HAP-1 (cell line): ENCODE measurements at regions not wholly inside any gene's neighbourhood (a gene's known extent, or its start where the extent isn't known, plus 50 kb on each side); places are given as distances from the start of the nearest gene placed in this dataset.
"Not testable (repeated sequence)": the region's sequence is repeated elsewhere in the genome, so short reads cannot be mapped to it uniquely, and the experiment has no call there.

ENCODE experiments used
- DNase-seq, 2 experiments: peaks; one replicate each; pipeline ENCODE4 v3.0.0-alpha.2; 2016 to 2020; ENCODE audit warnings: low spot score in 2 of 2
- H3K27me3 ChIP-seq: fragments of 250-450 bp; sonication (Bioruptor Pico); 2 replicates; pipeline ENCODE4 v1.5.1; 2020; ENCODE audit warnings: low read depth, mild to moderate bottlenecking, moderate library complexity
- H3K36me3 ChIP-seq: fragments of 250-450 bp; sonication (Bioruptor Pico); replicated peaks from 2 replicates; pipeline ENCODE4 v1.5.1; 2020; ENCODE audit warnings: mild to moderate bottlenecking
- H3K4me1 ChIP-seq: fragments of 250-450 bp; sonication (Bioruptor Pico); 2 replicates; pipeline ENCODE4 v1.5.1; 2020; ENCODE audit warnings: mild to moderate bottlenecking
- H3K4me3 ChIP-seq: fragments of 250-450 bp; sonication (Bioruptor Pico); 2 replicates; pipeline ENCODE4 v1.5.1; 2020; ENCODE audit warnings: mild to moderate bottlenecking, moderate library complexity
- H3K9me3 ChIP-seq: fragments of 250-450 bp; sonication (Bioruptor Pico); 2 replicates; pipeline ENCODE4 v1.5.1; 2020; ENCODE audit warnings: mild to moderate bottlenecking, moderate library complexity
- in situ Hi-C: fragments of 300-500 bp; cut with MboI; formaldehyde crosslinking; loops from 3 replicates; pipeline ENCODE4 v1.14.3; 2020; ENCODE audit warnings: low sequenced_read_pairs, inconsistent platforms, mixed read lengths

DNA sequence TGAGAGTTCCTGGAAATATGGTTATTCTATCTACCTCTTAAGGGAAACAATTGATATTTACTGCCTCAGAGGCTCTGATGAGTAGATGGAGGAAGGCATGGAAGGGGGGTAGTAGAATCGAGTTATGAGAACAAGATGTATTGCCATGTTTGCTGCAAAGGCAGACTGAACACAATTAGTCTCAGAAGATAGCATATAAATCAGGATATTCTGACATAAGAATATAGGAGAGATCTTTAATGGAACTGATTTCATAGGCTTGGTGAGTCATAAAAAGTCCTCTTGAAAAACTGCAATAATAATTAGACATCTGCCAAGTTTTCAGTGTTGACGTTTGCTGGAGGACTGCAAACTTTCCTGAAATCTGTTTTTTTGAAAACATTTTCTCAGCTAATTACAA is 636.1 kb downstream of the TMTC2 start:
- in situ Hi-C loops = no loop called here
- H3K9me3 ChIP-seq = no peaks in the 10 kb centered on the region
- no peaks in the 10 kb centered on the region for H3K36me3 ChIP-seq
- DNase-seq = no peak
- no peaks in the 10 kb centered on the region for H3K27me3 ChIP-seq
- no peak overlapping the region for H3K4me3 ChIP-seq
- H3K4me1 ChIP-seq = no peaks in the 10 kb centered on the region

DNA sequence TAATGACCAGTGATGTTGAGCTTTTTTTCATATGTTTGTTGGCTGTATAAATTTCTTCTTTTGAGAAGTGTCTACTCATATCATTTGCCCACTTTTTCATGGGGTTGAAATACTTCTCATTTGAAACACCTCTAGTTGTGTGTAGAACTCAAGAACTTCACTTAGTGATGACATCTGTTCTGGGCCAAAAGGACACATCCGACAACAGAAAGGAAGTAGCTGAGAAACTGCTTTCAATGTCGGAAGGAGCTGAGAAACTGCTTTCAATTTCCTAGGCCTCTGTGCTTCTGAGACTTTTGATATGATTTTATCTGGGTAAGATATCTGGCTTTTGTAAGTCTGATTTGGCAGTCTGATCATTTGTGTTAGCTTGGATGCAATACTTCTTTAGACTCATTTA is 635.3 kb downstream of the TMTC2 start:
- no peak for DNase-seq
- no peak overlapping the region for H3K4me3 ChIP-seq
- no peaks in the 10 kb centered on the region for H3K9me3 ChIP-seq
- no peaks in the 10 kb centered on the region for H3K36me3 ChIP-seq
- in situ Hi-C loops = no loop called here
- no peaks in the 10 kb centered on the region for H3K4me1 ChIP-seq
- H3K27me3 ChIP-seq = no peaks in the 10 kb centered on the region

DNA sequence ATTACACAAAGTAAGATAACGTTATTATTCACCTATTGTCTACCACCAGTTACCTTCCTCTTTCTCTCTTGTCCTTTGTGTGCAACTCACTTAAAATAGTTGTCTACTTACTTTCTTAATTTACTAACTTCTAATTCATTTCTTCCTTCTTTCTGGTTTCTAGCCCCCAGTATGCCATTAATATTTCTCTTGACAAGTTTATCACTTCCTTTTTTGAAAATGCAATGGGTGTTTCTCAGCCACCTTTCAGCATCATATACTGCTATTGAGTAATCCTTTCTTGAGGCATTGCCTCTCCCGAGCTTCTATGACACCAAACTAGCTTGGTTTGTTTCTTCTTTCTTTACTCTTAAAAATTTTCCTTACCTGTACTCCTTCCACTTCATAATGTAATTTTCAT is 633.6 kb downstream of the TMTC2 start:
- H3K4me1 ChIP-seq = no peaks in the 10 kb centered on the region
- no peaks in the 10 kb centered on the region for H3K36me3 ChIP-seq
- in situ Hi-C loops = no loop called here
- H3K9me3 ChIP-seq = no peaks in the 10 kb centered on the region
- no peaks in the 10 kb centered on the region for H3K27me3 ChIP-seq
- no peak for DNase-seq
- no peak overlapping the region for H3K4me3 ChIP-seq

DNA sequence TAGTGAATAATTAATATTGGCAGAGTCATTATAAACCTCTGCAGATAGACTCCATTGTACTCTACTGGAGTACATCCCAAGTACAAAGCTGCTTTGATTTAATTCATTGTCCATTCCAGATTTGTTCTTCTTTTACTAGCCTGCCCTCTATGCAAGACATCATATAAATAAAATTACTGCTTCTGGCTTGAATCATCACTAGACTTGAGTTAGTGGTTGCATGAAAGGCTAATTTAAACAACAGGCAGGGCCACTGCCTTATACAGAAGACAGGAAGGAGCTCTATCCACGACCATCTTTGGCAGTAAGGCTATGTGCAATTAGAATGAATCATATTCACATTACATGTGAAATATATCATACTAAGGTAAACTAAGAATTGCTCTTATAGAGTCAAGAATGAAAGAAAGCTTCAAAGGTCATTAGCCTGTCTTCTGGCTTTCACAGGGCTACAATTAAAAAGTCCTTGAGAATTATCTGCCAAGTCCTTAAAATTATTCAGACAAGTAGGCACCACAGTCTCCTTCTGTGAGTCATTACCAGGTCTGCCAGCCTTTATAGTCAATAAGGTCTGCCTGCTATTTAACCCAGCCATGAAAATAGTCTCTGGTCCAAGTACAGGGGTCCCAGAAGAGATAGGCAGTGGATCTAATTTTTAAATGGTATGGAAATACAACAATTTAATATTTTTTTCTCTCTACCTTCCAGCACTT is 631.8 kb downstream of the TMTC2 start:
- no peaks in the 10 kb centered on the region for H3K27me3 ChIP-seq
- no peak overlapping the region for H3K4me3 ChIP-seq
- H3K4me1 ChIP-seq = no peaks in the 10 kb centered on the region
- H3K36me3 ChIP-seq = no peaks in the 10 kb centered on the region
- DNase-seq = no peak
- H3K9me3 ChIP-seq = no peaks in the 10 kb centered on the region
- in situ Hi-C loops = no loop called here

DNA sequence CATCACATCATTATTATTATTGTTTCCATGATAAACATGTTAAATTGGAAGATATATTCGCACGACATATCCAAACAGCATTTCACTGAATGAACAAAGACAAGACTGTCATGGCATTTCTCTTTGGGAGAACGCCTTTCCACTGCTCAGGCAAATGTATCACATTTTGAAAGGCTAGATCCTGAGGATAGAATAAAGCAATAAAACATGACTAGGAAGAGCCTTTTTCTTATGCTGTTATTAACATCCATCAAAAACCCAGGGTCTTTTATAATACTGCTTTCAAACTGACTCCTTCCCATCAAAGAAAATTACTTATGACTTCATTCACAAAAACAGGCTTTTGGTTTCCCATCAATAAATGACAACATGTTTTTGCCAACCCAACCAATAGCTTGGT is 630.9 kb downstream of the TMTC2 start:
- DNase-seq = no peak

DNA sequence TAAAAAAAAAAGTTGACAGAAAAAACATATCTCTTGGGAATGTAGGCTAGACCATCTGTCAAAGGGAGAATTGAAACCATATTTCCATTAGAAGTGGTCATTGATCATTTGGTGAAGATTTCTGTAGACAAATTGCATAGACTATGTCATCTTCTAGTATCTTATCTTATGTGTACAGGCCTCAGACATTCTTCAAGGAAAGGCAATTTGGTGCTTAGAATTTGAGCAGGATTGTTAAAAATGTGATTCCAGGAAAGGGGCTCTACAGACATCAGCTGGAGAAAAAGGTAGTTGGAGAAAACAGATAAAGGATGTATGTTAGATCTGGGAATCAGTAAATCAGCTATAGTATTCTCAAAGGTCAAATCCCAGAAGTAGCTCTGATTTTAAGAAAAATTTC is 627.1 kb downstream of the TMTC2 start:
- in situ Hi-C loops = no loop called here
- Histone ChIP-seq H3K27me3 (no peaks in the 10 kb centered on the region), H3K4me3 (no peak overlapping the region), H3K36me3 (no peaks in the 10 kb centered on the region), H3K9me3 (no peaks in the 10 kb centered on the region), H3K4me1 (no peaks in the 10 kb centered on the region)
- DNase-seq = no peak

More for the DNA sequence above, 630.9 kb downstream of the TMTC2 start:
- H3K4me1 ChIP-seq = no peaks in the 10 kb centered on the region
- H3K36me3 ChIP-seq = no peaks in the 10 kb centered on the region
- in situ Hi-C loops = no loop called here
- H3K4me3 ChIP-seq = no peak overlapping the region
- no peaks in the 10 kb centered on the region for H3K9me3 ChIP-seq
- no peaks in the 10 kb centered on the region for H3K27me3 ChIP-seq

DNA sequence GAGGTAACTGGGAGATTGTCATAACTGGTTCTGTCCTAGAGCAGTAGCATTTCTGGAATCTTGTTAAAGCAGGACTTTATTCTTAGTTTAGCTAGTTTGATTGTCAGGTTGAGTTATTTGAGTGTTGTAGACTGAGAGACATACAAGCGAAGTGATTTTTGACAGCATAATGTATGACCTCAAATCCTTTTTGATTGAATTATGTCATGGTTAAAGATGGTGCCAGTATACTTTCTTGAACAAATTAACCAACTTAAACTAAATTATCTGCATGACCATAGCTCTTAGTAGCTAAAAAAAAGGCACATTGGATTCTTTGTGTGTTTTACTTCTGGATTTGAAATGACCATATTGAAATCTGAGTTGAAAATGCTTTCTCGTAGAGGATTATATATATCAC is 626.6 kb downstream of the TMTC2 start:
- Histone ChIP-seq H3K27me3 (no peaks in the 10 kb centered on the region), H3K36me3 (no peaks in the 10 kb centered on the region), H3K4me3 (no peak overlapping the region), H3K9me3 (no peaks in the 10 kb centered on the region), H3K4me1 (no peaks in the 10 kb centered on the region)
- no peak for DNase-seq
- in situ Hi-C loops = no loop called here

DNA sequence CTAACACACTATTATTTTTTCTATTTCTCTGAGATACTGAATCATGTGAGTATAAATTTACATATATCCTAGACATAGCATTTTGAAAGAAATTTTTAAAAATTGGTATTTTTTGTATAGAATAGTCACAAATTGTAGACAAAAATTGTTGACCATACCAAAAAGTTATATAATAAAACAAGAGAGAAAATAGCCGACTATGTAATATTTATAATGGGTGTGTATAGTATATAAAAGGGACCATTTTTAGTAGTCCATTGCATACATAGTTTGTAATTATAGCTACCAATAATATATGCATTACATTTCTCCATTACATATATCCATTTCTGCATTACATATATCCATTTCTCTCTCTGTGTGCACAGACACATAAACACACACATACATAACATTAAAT is 590.2 kb downstream of the TMTC2 start:
- in situ Hi-C loops = no loop called here
- DNase-seq = no peak

DNA sequence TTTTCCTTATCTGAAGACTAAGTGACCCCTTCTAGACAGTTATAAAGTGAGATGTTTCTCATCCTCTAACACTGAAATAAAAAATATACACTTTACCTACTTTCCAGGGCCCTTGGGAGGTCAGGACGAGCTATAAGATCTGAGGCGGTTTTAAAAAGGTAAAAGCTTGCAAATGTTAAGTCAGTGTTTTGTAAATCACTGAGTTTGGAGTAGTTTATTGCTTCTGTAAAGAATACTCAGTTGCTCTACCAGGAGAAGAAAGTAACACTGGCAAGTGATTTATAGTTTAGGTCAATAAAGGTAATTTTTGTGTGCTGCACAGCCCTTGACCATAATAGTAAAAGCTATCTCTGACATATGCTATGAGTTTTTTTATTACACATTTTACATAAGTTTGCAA is 584.5 kb downstream of the TMTC2 start:
- no peak overlapping the region for H3K4me3 ChIP-seq
- no peaks in the 10 kb centered on the region for H3K9me3 ChIP-seq
- in situ Hi-C loops = no loop called here
- no peaks in the 10 kb centered on the region for H3K4me1 ChIP-seq
- H3K36me3 ChIP-seq = no peaks in the 10 kb centered on the region
- DNase-seq = no peak
- H3K27me3 ChIP-seq = no peaks in the 10 kb centered on the region

More for the DNA sequence above, 590.2 kb downstream of the TMTC2 start:
- Histone ChIP-seq H3K36me3 (no peaks in the 10 kb centered on the region), H3K9me3 (no peaks in the 10 kb centered on the region), H3K4me3 (no peak overlapping the region), H3K27me3 (no peaks in the 10 kb centered on the region), H3K4me1 (no peaks in the 10 kb centered on the region)

DNA sequence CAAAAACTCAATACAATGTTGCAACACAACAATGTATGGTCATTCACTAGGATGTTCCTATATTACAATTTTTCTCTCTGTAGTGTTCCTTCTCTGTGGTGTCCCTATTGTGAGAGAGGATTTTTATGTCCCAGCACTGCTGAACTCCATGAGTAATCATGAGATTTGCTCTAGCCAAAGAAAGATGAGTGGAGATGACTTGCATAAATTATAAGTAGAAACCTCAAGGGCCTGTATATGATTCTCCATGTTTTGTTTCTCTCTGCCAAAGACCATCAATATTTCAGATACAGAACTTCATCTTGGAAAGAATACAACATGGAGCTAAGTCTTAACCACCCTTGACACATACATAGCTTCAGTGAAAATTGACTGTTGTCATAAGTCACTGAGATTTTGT is 579.1 kb downstream of the TMTC2 start:
- Histone ChIP-seq H3K27me3 (no peaks in the 10 kb centered on the region), H3K4me1 (no peaks in the 10 kb centered on the region), H3K4me3 (no peak overlapping the region), H3K9me3 (no peaks in the 10 kb centered on the region), H3K36me3 (no peaks in the 10 kb centered on the region)
- DNase-seq = no peak
- in situ Hi-C loops = no loop called here

DNA sequence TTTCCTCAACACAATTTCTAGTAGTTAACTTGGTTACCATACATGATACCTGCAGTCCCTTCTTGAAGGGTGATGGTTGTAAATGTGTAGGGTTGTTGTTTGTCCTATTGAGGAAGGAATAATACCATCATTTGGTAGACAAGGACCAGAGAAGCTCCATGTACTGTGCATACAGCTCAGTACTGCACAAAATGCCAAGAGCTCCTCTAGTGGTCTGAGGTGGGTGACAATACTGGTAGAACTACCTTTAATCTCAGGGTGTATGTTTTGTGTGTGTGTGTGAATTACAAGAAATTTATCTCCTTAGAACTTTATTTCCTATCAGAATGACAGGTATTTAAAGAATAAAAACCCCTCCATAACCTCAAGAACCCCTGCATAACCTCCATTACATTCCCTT is 575.3 kb downstream of the TMTC2 start:
- DNase-seq = no peak
- no peaks in the 10 kb centered on the region for H3K36me3 ChIP-seq
- no peaks in the 10 kb centered on the region for H3K4me1 ChIP-seq
- in situ Hi-C loops = no loop called here
- no peak overlapping the region for H3K4me3 ChIP-seq
- no peaks in the 10 kb centered on the region for H3K27me3 ChIP-seq
- no peaks in the 10 kb centered on the region for H3K9me3 ChIP-seq

DNA sequence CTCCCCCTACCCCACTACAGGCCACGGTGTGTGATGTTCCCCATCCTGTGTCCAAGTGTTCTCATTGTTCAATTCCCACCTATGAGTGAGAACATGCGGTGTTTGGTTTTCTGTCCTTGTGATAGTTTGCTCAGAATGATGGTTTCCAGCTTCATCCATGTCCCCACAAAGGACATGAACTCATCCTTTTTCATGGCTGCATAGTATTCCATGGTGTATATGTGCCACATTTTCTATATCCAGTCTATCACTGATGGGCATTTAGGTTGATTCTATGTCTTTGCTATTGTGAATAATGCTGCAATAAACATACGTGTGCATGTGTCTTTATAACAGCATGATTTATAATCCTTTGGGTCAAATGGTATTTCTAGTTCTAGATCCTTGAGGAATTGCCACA is 573.4 kb downstream of the TMTC2 start:
- H3K27me3 ChIP-seq, H3K4me3 ChIP-seq, in situ Hi-C loops, H3K4me1 ChIP-seq, DNase-seq, H3K36me3 ChIP-seq, H3K9me3 ChIP-seq: not testable (repeated sequence)

DNA sequence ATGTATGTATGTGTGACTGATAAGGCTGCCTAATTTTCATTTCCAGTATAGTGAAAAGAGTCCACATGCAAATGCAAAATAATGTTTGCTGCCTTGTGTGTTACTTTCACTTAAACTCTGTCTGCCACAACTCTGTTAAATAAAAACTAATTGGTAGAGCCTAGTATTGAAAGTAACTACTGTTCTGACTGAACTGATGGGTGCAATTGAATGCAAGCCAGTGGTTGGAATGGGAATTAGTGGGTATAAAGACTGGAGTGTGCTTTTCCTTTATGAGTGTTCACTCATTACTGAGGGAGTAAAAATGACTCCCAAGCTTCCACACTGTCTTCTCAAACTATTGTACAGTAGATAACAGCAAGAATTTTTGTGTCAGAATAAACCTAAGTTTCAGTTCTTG is 571.0 kb downstream of the TMTC2 start:
- Histone ChIP-seq H3K4me3 (no peak overlapping the region), H3K27me3 (no peaks in the 10 kb centered on the region), H3K9me3 (no peaks in the 10 kb centered on the region), H3K36me3 (no peaks in the 10 kb centered on the region), H3K4me1 (peaks cover 11% of the 10 kb centered on the region)
- in situ Hi-C loops = no loop called here
- DNase-seq = no peak

DNA sequence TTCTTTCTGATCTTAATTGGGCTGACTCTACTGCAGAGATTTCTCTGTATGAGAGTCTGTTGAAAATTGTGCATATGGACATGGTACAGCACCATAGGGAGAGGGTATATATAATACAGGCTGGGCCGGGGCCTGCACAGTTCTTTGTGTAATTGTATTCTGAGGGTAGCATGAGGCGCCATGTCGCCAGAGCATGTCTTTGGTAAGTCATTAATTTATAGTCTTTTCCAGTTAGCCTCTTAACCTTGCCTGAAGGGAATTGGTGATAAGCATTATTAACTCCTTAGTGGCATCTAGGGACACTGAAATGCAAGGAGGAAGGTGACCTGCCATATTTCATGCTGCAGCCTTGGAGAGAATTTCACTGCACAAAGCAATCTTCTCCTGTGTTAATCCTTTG is 569.9 kb downstream of the TMTC2 start:
- H3K4me3 ChIP-seq = no peak overlapping the region
- in situ Hi-C loops = no loop called here
- H3K27me3 ChIP-seq = no peaks in the 10 kb centered on the region
- no peak for DNase-seq
- peaks cover 11% of the 10 kb centered on the region for H3K4me1 ChIP-seq
- no peaks in the 10 kb centered on the region for H3K9me3 ChIP-seq
- H3K36me3 ChIP-seq = no peaks in the 10 kb centered on the region

DNA sequence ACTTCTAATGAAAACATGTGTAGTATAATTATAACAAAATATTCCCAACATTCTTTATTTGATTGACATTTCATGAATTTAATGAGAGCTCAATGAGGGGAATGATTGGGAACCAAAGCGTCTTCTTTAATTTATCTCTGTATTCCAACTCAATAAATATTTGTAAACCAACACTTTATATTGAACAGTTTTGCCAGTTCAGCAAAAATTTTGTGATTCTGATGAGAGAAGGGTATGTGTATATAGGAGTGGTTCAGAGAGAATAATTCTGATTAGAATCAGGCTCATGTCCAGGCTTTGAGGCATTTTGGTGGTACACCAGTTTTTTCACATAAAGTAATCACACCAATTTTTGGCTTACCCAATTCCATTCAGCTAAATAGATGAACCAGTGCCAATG is 564.2 kb downstream of the TMTC2 start:
- Histone ChIP-seq H3K4me3 (no peak overlapping the region), H3K9me3 (no peaks in the 10 kb centered on the region), H3K4me1 (peaks cover 11% of the 10 kb centered on the region), H3K27me3 (no peaks in the 10 kb centered on the region), H3K36me3 (no peaks in the 10 kb centered on the region)
- in situ Hi-C loops = no loop called here
- no peak for DNase-seq
